ENCODE measurements at regions not wholly inside any gene's neighbourhood (a gene's known extent, or its start where the extent isn't known, plus 50 kb on each side); places are given as distances from the start of the nearest gene placed in this dataset.

GRCh38 chr15:87219650-87220615 is 1036.6 kb downstream of the NTRK3 start:
- DNase-seq, result no peak

DNA sequence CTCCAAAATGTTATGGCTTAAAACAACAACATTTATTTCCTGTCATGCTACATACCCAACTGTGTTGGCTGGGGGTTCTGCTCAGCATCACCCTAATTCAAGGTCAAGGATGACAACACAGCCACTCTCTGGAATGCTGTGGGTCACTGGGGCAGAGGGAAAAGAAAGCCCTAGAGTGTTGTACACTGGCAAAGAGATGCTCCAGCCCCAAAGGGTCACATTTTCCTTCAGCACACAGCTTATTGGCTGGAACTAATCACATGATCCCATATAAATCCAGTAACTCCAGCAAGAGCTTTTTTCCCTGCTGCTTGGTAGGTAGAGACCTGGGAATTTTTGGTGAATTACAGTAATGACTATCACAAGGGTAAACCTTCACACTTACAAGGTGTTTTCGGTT is 1041.4 kb downstream of the NTRK3 start:
- DNase-seq, result no peak

- no peak for DNase-seq
Observed at GRCh38 chr15:87213626-87214025, 1042.9 kb downstream of the NTRK3 start.

- no peak for DNase-seq
Observed at GRCh38 chr15:87212041-87212440, 1044.5 kb downstream of the NTRK3 start.

GRCh38 chr15:87211547-87211946 is 1045.0 kb downstream of the NTRK3 start:
- DNase-seq, result no peak

- DNase-seq, result no peak
Observed at GRCh38 chr15:87209891-87210689, 1046.4 kb downstream of the NTRK3 start.

- no peak for DNase-seq
Observed at GRCh38 chr15:87207990-87208580, 1048.5 kb downstream of the NTRK3 start.

DNA sequence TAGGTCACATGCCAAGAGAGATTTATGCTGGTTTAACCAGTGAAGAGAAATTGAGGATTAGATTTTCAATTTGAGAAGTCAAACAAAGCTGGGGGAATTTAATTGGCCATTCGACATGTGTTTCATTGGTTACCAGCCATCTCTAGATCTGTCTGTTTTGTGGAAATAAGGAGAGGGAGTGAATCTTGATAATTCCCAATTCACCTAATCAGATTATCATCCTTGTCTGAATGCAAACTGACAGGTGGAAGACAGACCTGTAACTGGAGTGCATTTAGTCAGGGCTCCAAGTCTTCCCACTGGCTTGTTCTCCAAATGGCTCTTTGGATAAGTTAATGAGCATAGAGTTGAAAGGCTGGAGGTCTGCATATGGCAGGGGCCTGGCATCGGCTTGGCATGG is 1049.3 kb downstream of the NTRK3 start:
- no peak for DNase-seq

DNA sequence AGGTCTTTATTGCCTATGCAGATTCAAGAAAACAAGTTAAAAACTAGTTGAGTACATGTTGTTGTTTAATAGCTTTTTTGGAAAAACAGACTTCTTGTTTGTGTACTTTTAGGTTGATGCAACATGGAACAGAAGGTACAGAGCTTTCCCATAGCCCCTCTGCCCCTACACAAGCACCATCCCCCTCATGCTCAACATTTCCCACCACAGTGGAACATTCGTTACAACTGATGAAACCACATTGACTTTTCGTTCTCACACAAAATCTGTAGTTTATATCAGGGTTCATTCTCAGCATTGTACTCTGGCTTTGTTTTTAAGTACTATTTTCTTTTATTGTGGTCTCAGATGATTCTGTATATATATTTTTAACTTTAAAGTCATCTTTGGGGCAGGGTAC is 1054.6 kb downstream of the NTRK3 start:
- no peak for DNase-seq

GRCh38 chr15:87200149-87200548 is 1056.4 kb downstream of the NTRK3 start:
- no peak for DNase-seq

DNA sequence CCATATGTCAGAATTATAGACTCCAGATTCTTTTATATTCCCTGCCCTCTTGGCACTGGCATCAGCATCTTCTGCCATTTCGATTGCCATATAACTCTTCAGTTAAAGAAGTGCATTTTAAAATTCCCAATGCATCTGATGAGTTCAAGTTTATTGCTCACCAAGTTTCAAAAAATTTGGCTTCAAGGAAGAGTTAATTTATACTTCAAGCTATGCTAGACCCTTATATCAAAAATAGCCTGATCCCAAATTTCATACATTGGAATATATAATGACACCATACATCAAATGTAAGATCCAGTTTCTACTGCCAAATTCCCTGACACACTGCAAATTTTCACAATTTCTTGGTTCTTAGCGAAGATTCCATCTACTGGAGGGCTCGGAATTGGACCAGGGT is 1058.6 kb downstream of the NTRK3 start:
- DNase-seq, result no peak

GRCh38 chr15:87196498-87196897 is 1060.0 kb downstream of the NTRK3 start:
- DNase-seq, result no peak

- no peak for DNase-seq
Observed at GRCh38 chr15:87193481-87193880, 1063.1 kb downstream of the NTRK3 start.

DNA sequence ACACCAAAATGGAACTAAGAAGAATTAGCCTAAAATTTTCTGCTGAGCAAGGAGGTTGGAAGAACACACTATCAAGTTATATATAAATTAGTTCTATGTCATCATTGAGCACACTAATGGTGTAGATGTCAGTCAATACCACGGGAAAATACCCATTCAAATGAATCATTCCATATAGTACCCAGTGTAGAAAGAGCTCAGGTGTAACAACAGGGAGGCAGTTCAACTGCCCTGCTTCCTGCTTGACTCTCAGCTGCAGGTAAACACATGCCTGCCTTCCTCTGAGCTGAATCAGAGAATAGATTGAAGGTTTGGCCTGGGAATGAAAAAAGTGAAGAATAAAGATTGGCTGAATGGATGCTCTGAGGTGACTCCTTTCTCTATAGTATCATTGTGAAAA is 1088.0 kb downstream of the AGBL1 start:
- no peak for DNase-seq

- DNase-seq, result no peak
Observed at GRCh38 chr15:87167055-87167454, 1087.4 kb downstream of the AGBL1 start.

- DNase-seq, result no peak
Observed at GRCh38 chr15:87155771-87156170, 1076.1 kb downstream of the AGBL1 start.

DNA sequence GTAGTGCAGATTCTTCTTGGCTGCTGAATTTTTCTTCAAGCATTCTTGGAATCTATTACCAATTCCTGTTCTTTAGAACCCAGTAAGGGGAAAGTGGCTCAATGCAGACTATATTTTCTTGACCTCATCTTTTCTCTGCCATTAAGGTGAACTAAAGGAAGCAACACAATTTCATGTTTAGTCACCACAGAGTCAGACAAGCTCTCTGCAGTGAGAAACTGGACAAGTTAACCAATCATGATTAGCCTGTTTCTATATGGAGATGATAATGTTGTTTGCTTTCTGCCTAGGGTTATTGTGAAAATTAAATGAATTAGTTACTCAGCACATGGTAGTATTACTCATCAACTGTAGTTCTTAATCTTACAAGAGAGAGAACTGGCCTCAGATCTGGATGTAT is 1075.1 kb downstream of the AGBL1 start:
- no peak for DNase-seq

DNA sequence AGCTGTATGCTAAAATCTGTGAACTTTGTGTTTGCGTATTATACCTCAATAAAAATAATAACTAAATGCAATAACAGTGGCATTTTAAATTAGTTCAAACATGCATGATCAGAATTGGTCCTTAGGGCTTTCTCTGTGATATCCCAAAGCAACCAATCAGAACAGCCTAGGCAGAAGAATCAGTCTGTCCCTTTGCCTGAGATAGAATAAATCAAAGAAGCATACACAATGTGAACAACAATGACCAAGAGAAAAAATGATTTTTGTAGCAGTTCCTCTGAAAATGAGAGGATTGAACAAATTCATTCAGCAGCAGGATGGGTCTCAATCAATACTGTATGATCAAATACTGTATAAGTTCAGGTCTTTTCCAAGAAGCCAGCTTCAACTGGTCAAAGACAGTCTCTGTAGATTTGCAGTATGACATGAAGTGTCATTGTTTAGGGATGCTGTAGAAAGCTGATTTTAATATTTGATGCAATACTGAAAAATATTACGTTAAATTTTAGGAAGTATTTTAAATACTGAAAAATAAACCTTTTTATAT is 1071.6 kb downstream of the AGBL1 start:
- DNase-seq, result no peak

DNA sequence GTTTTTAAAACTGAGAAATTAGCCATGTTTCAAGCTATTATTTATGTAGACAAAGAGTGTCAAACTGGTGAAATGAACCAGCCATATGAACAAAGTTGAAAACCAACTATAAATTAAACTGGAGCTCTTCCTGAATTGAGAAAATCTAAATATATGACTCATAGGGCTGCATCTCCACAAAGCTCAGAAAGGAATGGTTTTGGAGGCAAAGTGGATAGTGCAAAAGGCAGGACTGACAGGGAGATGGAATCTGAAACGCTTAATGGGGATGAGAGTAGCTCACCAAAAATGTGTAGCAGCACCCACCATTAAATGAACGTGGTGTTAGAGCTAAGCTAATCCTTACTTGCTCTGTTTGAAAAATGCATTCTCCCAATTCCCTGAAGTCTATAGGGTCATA is 1066.0 kb downstream of the AGBL1 start:
- no peak for DNase-seq

DNA sequence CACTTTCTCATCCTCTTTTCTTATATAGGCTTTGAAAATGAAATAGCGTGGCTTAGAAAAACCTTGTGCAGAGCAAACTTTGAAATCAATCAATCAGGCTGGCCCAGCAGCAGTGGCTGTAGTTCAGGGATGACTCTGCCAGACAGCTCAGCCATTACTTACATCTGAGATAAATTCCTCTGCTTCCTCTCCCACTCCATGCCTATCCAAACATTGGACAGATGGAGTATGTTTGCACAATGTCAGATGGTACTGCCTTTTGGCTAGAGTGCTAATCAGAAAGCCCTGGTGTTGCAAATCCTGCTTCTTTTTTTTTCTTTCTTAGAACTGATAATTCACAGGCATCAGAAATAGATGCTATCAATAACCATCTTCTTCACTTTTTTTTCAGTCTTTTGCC is 1065.1 kb downstream of the AGBL1 start:
- peak; percentile 47 for DNase-seq

GRCh38 chr15:87142096-87142495 is 1062.4 kb downstream of the AGBL1 start:
- no peak for DNase-seq

DNA sequence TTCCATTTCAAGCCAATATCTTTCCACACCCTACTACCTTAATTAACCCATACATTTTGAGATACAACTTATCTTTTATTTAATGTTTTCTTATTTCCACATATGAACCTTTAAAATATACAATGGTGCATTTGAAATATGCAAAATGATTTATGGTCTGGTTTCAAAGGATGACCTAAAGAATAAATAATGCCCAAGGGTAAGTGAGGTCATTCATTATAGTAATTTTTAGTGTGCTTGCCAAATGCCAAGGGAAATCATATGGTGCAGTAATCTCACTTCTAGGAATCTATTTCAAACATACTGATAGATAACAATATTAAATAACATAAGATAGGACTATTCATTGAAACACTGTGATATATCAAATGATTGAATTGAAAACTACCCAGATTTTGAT is 1055.4 kb downstream of the AGBL1 start:
- no peak for DNase-seq

DNA sequence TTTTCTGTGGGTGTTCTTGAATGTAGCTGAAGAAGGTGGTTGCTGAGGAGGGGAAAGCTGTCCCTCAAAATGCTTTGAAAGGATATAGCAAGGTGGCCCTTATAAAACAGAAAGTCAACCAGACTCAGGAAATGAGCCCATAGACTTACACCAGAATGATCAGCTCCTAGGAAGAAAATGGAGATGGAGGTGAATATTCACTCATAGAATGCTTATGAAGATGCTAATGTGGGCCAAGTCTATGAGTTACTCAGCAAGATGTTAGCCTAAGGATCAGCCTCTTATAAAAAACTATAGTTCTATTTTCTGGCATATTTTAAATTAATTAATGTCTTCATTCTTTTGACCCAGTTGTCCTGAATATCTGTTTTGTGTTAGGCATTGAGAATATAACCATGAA is 1054.0 kb downstream of the AGBL1 start:
- no peak for DNase-seq

Measured in DMS53 (cell line).